HG03571 (cell line): ENCODE measurements at regions not wholly inside any gene's neighbourhood (a gene's known extent, or its start where the extent isn't known, plus 50 kb on each side); places are given as distances from the start of the nearest gene placed in this dataset.
"Not testable (repeated sequence)": the region's sequence is repeated elsewhere in the genome, so short reads cannot be mapped to it uniquely, and the experiment has no call there.

Experiments used
- ATAC-seq: cut with Tn5 transposase; IDR thresholded peaks from one replicate; pipeline ENCODE4 v1.9.1; 2021; ENCODE audit not compliant: unreplicated experiment

- ATAC-seq, result no peak
Observed at GRCh38 chr4:38373375-38373774, 290.6 kb upstream of the KLF3 start.

GRCh38 chr4:38377195-38377594 lies 286.8 kb upstream of the KLF3 start:
- no peak for ATAC-seq

- no peak for ATAC-seq
Observed at GRCh38 chr4:38378478-38378877, 285.5 kb upstream of the KLF3 start.

- ATAC-seq, result no peak
Observed at GRCh38 chr4:38381788-38382187, 282.2 kb upstream of the KLF3 start.

GRCh38 chr4:38382520-38382919 lies 281.5 kb upstream of the KLF3 start:
- no peak for ATAC-seq

- no peak for ATAC-seq
Observed at GRCh38 chr4:38383646-38384121, 280.3 kb upstream of the KLF3 start.

GRCh38 chr4:38385093-38386004 lies 278.6 kb upstream of the KLF3 start:
- ATAC-seq, result no peak

- ATAC-seq, result no peak
Observed at GRCh38 chr4:38386005-38386551, 277.9 kb upstream of the KLF3 start.

- ATAC-seq, result no peak
Observed at GRCh38 chr4:38386654-38387188, 277.3 kb upstream of the KLF3 start.

GRCh38 chr4:38387348-38387747 lies 276.7 kb upstream of the KLF3 start:
- no peak for ATAC-seq

- ATAC-seq, result no peak
Observed at GRCh38 chr4:38387819-38388218, 276.2 kb upstream of the KLF3 start.

- ATAC-seq, result not testable (repeated sequence)
Observed at GRCh38 chr4:38388907-38389306, 275.1 kb upstream of the KLF3 start.

GRCh38 chr4:38390969-38391545 lies 272.9 kb upstream of the KLF3 start:
- no peak for ATAC-seq

- no peak for ATAC-seq
Observed at GRCh38 chr4:38392223-38392855, 271.7 kb upstream of the KLF3 start.

GRCh38 chr4:38396091-38396490 lies 267.9 kb upstream of the KLF3 start:
- no peak for ATAC-seq

- ATAC-seq, result no peak
Observed at GRCh38 chr4:38396845-38397547, 267.0 kb upstream of the KLF3 start.

- ATAC-seq, result no peak
Observed at GRCh38 chr4:38400946-38401345, 263.1 kb upstream of the KLF3 start.

- ATAC-seq, result no peak
Observed at GRCh38 chr4:38406243-38406642, 257.8 kb upstream of the KLF3 start.

- no peak for ATAC-seq
Observed at GRCh38 chr4:38409852-38410251, 254.1 kb upstream of the KLF3 start.

- no peak for ATAC-seq
Observed at GRCh38 chr4:38411092-38411491, 252.9 kb upstream of the KLF3 start.
